ENCODE measurements at regions not wholly inside any gene's neighbourhood (a gene's known extent, or its start where the extent isn't known, plus 50 kb on each side); places are given as distances from the start of the nearest gene placed in this dataset.
"Not testable (repeated sequence)": the region's sequence is repeated elsewhere in the genome, so short reads cannot be mapped to it uniquely, and the experiment has no call there.

- no peak for DNase-seq (ENCODE audit: low read depth in 2 of 2)
Measured at GRCh38 chr4:177802661-177803060, 360.4 kb upstream of the AGA start.

GRCh38 chr4:177803151-177803550 is 360.9 kb upstream of the AGA start:
- no peak for DNase-seq (ENCODE audit: low read depth in 2 of 2)

- DNase-seq (ENCODE audit: low read depth in 2 of 2): no peak
Measured at GRCh38 chr4:177809791-177810190, 367.6 kb upstream of the AGA start.

GRCh38 chr4:177810220-177810619 is 368.0 kb upstream of the AGA start:
- no peak for DNase-seq (ENCODE audit: low read depth in 2 of 2)

- not testable (repeated sequence) for DNase-seq (ENCODE audit: low read depth in 2 of 2)
Measured at GRCh38 chr4:177818392-177818791, 376.2 kb upstream of the AGA start.

- no peak for DNase-seq (ENCODE audit: low read depth in 2 of 2)
Measured at GRCh38 chr4:177826973-177827372, 384.7 kb upstream of the AGA start.

GRCh38 chr4:177841258-177841657 is 399.0 kb upstream of the AGA start:
- DNase-seq (ENCODE audit: low read depth in 2 of 2): no peak

GRCh38 chr4:177853229-177853628 is 411.0 kb upstream of the AGA start:
- no peak for DNase-seq (ENCODE audit: low read depth in 2 of 2)

GRCh38 chr4:177855507-177856197 is 413.4 kb upstream of the AGA start:
- no peak for DNase-seq (ENCODE audit: low read depth in 2 of 2)

- no peak for DNase-seq (ENCODE audit: low read depth in 2 of 2)
Measured at GRCh38 chr4:177860171-177860570, 417.9 kb upstream of the AGA start.

GRCh38 chr4:177861551-177862094 is 419.4 kb upstream of the AGA start:
- DNase-seq (ENCODE audit: low read depth in 2 of 2): no peak

GRCh38 chr4:177862541-177863176 is 420.4 kb upstream of the AGA start:
- no peak for DNase-seq (ENCODE audit: low read depth in 2 of 2)

- DNase-seq (ENCODE audit: low read depth in 2 of 2): no peak
Measured at GRCh38 chr4:177879851-177880250, 437.6 kb upstream of the AGA start.

GRCh38 chr4:177895136-177895535 is 452.9 kb upstream of the AGA start:
- no peak for DNase-seq (ENCODE audit: low read depth in 2 of 2)

- no peak for DNase-seq (ENCODE audit: low read depth in 2 of 2)
Measured at GRCh38 chr4:177901786-177902185, 459.5 kb upstream of the AGA start.

- no peak for DNase-seq (ENCODE audit: low read depth in 2 of 2)
Measured at GRCh38 chr4:177902386-177902785, 460.1 kb upstream of the AGA start.

GRCh38 chr4:177907736-177908424 is 465.6 kb upstream of the AGA start:
- DNase-seq (ENCODE audit: low read depth in 2 of 2): no peak

- no peak for DNase-seq (ENCODE audit: low read depth in 2 of 2)
Measured at GRCh38 chr4:177921715-177922114, 479.5 kb upstream of the AGA start.

- DNase-seq (ENCODE audit: low read depth in 2 of 2): no peak
Measured at GRCh38 chr4:177923888-177924287, 481.7 kb upstream of the AGA start.

GRCh38 chr4:177937041-177937440 is 494.8 kb upstream of the AGA start:
- no peak for DNase-seq (ENCODE audit: low read depth in 2 of 2)

GRCh38 chr4:177938226-177938625 is 496.0 kb upstream of the AGA start:
- DNase-seq (ENCODE audit: low read depth in 2 of 2): no peak

GRCh38 chr4:177945268-177945667 is 503.0 kb upstream of the AGA start:
- DNase-seq (ENCODE audit: low read depth in 2 of 2): no peak

GRCh38 chr4:177947607-177948006 is 505.4 kb upstream of the AGA start:
- no peak for DNase-seq (ENCODE audit: low read depth in 2 of 2)
